Heart left ventricle (tissue), 16 donors: ENCODE measurements at regions not wholly inside any gene's neighbourhood (a gene's known extent, or its start where the extent isn't known, plus 50 kb on each side); places are given as distances from the start of the nearest gene placed in this dataset.

Experiments
- ATAC-seq, 4 donors: fragments of 200-7000 bp; cut with Tn5 transposase; one replicate each; pipeline ENCODE4 v1.9.1; 2020 to 2022; ENCODE audit warnings: moderate library complexity in 4 of 4, mild to moderate bottlenecking in 3 of 4, moderate number of reproducible peaks in 1 of 4
- DNase-seq, 5 donors: peaks; one replicate each; pipeline ENCODE4 v3.0.0-alpha.2; 2020
- H3K27ac ChIP-seq, 12 donors: fragments of 200-600 bp; sonication (generic) in 4 of 12; one replicate each; pipeline versions ENCODE4 v1.5.0 to v1.8.0; 2016 to 2022; ENCODE audit warnings: mild to moderate bottlenecking in 2 of 12
- H3K27me3 ChIP-seq, 9 donors: fragments of 200-600 bp; sonication (generic) in 2 of 9; one replicate each; pipeline versions ENCODE4 v1.5.1 to v1.8.0; 2016 to 2022; ENCODE audit warnings: mild to moderate bottlenecking in 3 of 9
- H3K36me3 ChIP-seq, 9 donors: fragments of 200-600 bp; sonication (generic) in 2 of 9; one replicate each; pipeline versions ENCODE4 v1.5.0 to v1.8.0; 2018 to 2022; ENCODE audit warnings: mild to moderate bottlenecking in 2 of 9
- H3K4me1 ChIP-seq, 12 donors: fragments of 200-600 bp; sonication (generic) in 4 of 12; one replicate each; pipeline versions ENCODE4 v1.5.0 to v1.8.0; 2016 to 2022; ENCODE audit warnings: mild to moderate bottlenecking in 3 of 12
- H3K4me3 ChIP-seq, 12 donors: fragments of 200-600 bp; sonication (generic) in 4 of 12; one replicate each; pipeline versions ENCODE4 v1.5.0 to v1.8.0; 2017 to 2022; ENCODE audit warnings: mild to moderate bottlenecking in 9 of 12, moderate library complexity in 4 of 12
- H3K9me3 ChIP-seq, 12 donors: fragments of 200-600 bp; sonication (generic) in 4 of 12; one replicate each; pipeline versions ENCODE4 v1.5.0 to v1.8.0; 2016 to 2022; ENCODE audit warnings: mild to moderate bottlenecking in 1 of 12
- CTCF ChIP-seq, 12 donors: fragments of 200-600 bp; sonication (generic) in 4 of 12; IDR thresholded peaks; one replicate each; pipeline versions ENCODE4 v1.5.0 to v1.8.0; 2018 to 2022; ENCODE audit warnings: antibody characterized with exemption in 12 of 12, mild to moderate bottlenecking in 5 of 12
- POLR2A ChIP-seq, 2 donors: fragments of 450-650 bp; IDR thresholded peaks; one replicate each; pipeline ENCODE4 v1.6.1; 2017; ENCODE audit warnings: antibody characterized with exemption in 2 of 2, mild to moderate bottlenecking in 2 of 2, moderate library complexity in 2 of 2
- WGBS, 4 donors: extraction: QIAGEN DNeasy Blood & Tissue Kit in 2 of 4; methylation state at CpG; one replicate each; pipeline versions ENCODE4 v1.1.5 to v1.1.7; 2013 to 2018; 5-methylcytosine and 5-hydroxymethylcytosine counted together
- intact Hi-C, 10 donors: fragments of 100-400 bp; cut with DNase I; formaldehyde crosslinking; loops; one replicate each; pipeline versions ENCODE4 v1.11.1 to v1.14.2; 2022
- donor health status: ischemic (EF 13 %, LVEDD 7.1; RV severe dilation, severe dysfunction).
- donor health status: healthy with polysubstance abuse.
- donor health status: DM: no; HTN: yes; CAD: no.
- donor health status: DM: no; HTN: no; CAD: no.
- donor health status: ischemic (EF 25% LVEDD 6.9; RV normal size, moderate dysfunction).
- donor health status: ischemic (EF 25% LVEDD 5.7; RV mildly dilated, moderate dysfunction).
- donor health status: healthy.
- donor health status: DM: yes; HTN: yes; CAD: no.
- donor health status: ischemic (EF 35%, LVEDD 5.7; RV mildly dilated, moderate dysfunction).
- donor health status: nonischemic (EF 11% LVEDD 7.7; RV severe dilation, severe dysfunction).
- donor health status: DM: yes; HTN: yes; CAD: no.
- donor health status: PGD.
- donor health status: ischemic (EF 29% LVEDD 5.4; RV normal size, mild dysfunction).
- donor health status: nonischemic (EF 23%, LVEDD 6.1; RV moderate dilation, normal function).

- Histone ChIP-seq H3K36me3 (no peaks in the 10 kb centered on the region), H3K27me3 (peaks cover 0 to 29% (median 0%) of the 10 kb centered on the region in 9 donors), H3K9me3 (no peaks in the 10 kb centered on the region), H3K4me3 (no peak overlapping the region), H3K27ac (no peak overlapping the region), H3K4me1 (no peaks in the 10 kb centered on the region)
- TF ChIP-seq POLR2A (IDR thresholded peaks at IDR 0.05), result no peak
- no peak for TF ChIP-seq CTCF (IDR thresholded peaks at IDR 0.05)
- intact Hi-C loops, result no loop called here
- WGBS, 4 donors, result 71 to 87% (median 78%) methylated on average over 3 of the region's 3 CpGs
- no peak for DNase-seq
- no peak for ATAC-seq
These were observed 211.7 kb upstream of the AGTR2 start for GRCh38 chrX:115958687-115959359.

GRCh38 chrX:115960440-115961084 is 210.0 kb upstream of the AGTR2 start:
- H3K36me3 ChIP-seq, result no peaks in the 10 kb centered on the region
- TF ChIP-seq POLR2A (IDR thresholded peaks at IDR 0.05) (no peak), CTCF (IDR thresholded peaks at IDR 0.05) (no peak)
- peaks cover 0 to 32% (median 0%) of the 10 kb centered on the region in 9 donors for H3K27me3 ChIP-seq
- peak overlapping the region in 2 of 12 donors; percentile 1 to 24 for H3K27ac ChIP-seq
- 58 to 66% (median 64%) methylated on average over 4 of the region's 4 CpGs for WGBS, 4 donors
- no peak overlapping the region for H3K4me3 ChIP-seq
- DNase-seq (no peak), ATAC-seq (peak in 1 of 4 donors; percentile 34)
- intact Hi-C loops, result no loop called here
- no peaks in the 10 kb centered on the region for H3K4me1 ChIP-seq
- no peaks in the 10 kb centered on the region for H3K9me3 ChIP-seq

GRCh38 chrX:115966920-115967319 is 203.6 kb upstream of the AGTR2 start:
- no peak for TF ChIP-seq CTCF (IDR thresholded peaks at IDR 0.05)
- TF ChIP-seq POLR2A (IDR thresholded peaks at IDR 0.05), result no peak
- intact Hi-C loops, result no loop called here
- no peak overlapping the region for H3K4me3 ChIP-seq
- peaks cover 0 to 45% (median 0%) of the 10 kb centered on the region in 9 donors for H3K27me3 ChIP-seq
- no peaks in the 10 kb centered on the region for H3K36me3 ChIP-seq
- ATAC-seq (peak in 3 of 4 donors; percentile 14 to 61 (median 57)), DNase-seq (no peak)
- no peaks in the 10 kb centered on the region for H3K9me3 ChIP-seq
- H3K27ac ChIP-seq, result peak overlapping the region in 1 of 12 donors; percentile 38
- 46 to 64% (median 54%) methylated on average over 5 to 11 of the region's 11 CpGs for WGBS, 4 donors
- H3K4me1 ChIP-seq, result peaks cover 0 to 3% (median 0%) of the 10 kb centered on the region in 12 donors

GRCh38 chrX:115968436-115969252 is 201.9 kb upstream of the AGTR2 start:
- 1 to 22% (median 11%) methylated on average over 46 to 48 of the region's 48 CpGs for WGBS, 4 donors
- Histone ChIP-seq H3K27ac (peak overlapping the region in 11 of 12 donors; percentile 37 to 86 (median 69)), H3K36me3 (no peaks in the 10 kb centered on the region), H3K4me3 (peak overlapping the region; percentile 33 to 83 (median 57)), H3K27me3 (peaks cover 0 to 38% (median 0%) of the 10 kb centered on the region in 9 donors), H3K9me3 (peaks cover 0 to 2% (median 0%) of the 10 kb centered on the region in 12 donors), H3K4me1 (peaks cover 0 to 3% (median 0%) of the 10 kb centered on the region in 12 donors)
- peak; percentile 81 to 95 (median 94) for ATAC-seq
- intact Hi-C loops, result no loop called here
- peak; percentile 39 to 67 (median 53) for DNase-seq
- TF ChIP-seq CTCF (IDR thresholded peaks at IDR 0.05) (peak in 2 of 12 donors; percentile 4 to 5), POLR2A (IDR thresholded peaks at IDR 0.05) (no peak)
